ENCODE measurements at regions not wholly inside any gene's neighbourhood (a gene's known extent, or its start where the extent isn't known, plus 50 kb on each side); places are given as distances from the start of the nearest gene placed in this dataset.
"Not testable (repeated sequence)": the region's sequence is repeated elsewhere in the genome, so short reads cannot be mapped to it uniquely, and the experiment has no call there.

- Mint-ChIP-seq H3K27me3 (no peaks in the 10 kb centered on the region), H3K27ac (no peak overlapping the region), H3K4me1 (no peaks in the 10 kb centered on the region), H3K36me3 (ENCODE audit: low read depth) (no peaks in the 10 kb centered on the region), H3K4me3 (no peak overlapping the region), H3K9me3 (peaks cover 16% of the 10 kb centered on the region)
- DNase-seq = no peak
- ChIA-PET POLR2A (no interaction called here), CTCF (no interaction called here)
Measured at GRCh38 chr4:135411251-135411650, 1209.7 kb upstream of the PABPC4L start.

- H3K4me1 Mint-ChIP-seq; H3K27ac Mint-ChIP-seq; POLR2A ChIA-PET; H3K36me3 Mint-ChIP-seq (ENCODE audit: low read depth); DNase-seq; CTCF ChIA-PET; H3K4me3 Mint-ChIP-seq; H3K27me3 Mint-ChIP-seq: not testable (repeated sequence)
- peaks cover 10% of the 10 kb centered on the region for H3K9me3 Mint-ChIP-seq
Measured at GRCh38 chr4:135409261-135409660, 1207.7 kb upstream of the PABPC4L start.

- no peak for DNase-seq
- Mint-ChIP-seq H3K9me3 (peaks cover 10% of the 10 kb centered on the region), H3K4me1 (no peaks in the 10 kb centered on the region), H3K4me3 (no peak overlapping the region), H3K27ac (no peak overlapping the region), H3K36me3 (ENCODE audit: low read depth) (no peaks in the 10 kb centered on the region), H3K27me3 (no peaks in the 10 kb centered on the region)
- CTCF ChIA-PET = no interaction called here
- POLR2A ChIA-PET = no interaction called here
Measured at GRCh38 chr4:135408109-135408508, 1206.5 kb upstream of the PABPC4L start.

- H3K36me3 Mint-ChIP-seq (ENCODE audit: low read depth); H3K4me1 Mint-ChIP-seq; CTCF ChIA-PET; H3K27me3 Mint-ChIP-seq; H3K4me3 Mint-ChIP-seq; H3K27ac Mint-ChIP-seq; DNase-seq; POLR2A ChIA-PET: not testable (repeated sequence)
- H3K9me3 Mint-ChIP-seq = peaks cover 10% of the 10 kb centered on the region
Measured at GRCh38 chr4:135406597-135406996, 1205.0 kb upstream of the PABPC4L start.

GRCh38 chr4:135385830-135386581, 1184.4 kb upstream of the PABPC4L start:
- Mint-ChIP-seq H3K27ac (no peak overlapping the region), H3K4me1 (no peaks in the 10 kb centered on the region), H3K9me3 (peaks cover 2% of the 10 kb centered on the region), H3K4me3 (no peak overlapping the region), H3K36me3 (ENCODE audit: low read depth) (no peaks in the 10 kb centered on the region), H3K27me3 (no peaks in the 10 kb centered on the region)
- no peak for DNase-seq
- CTCF ChIA-PET = no interaction called here
- POLR2A ChIA-PET = no interaction called here

- DNase-seq = no peak
- ChIA-PET POLR2A (no interaction called here), CTCF (no interaction called here)
- no peaks in the 10 kb centered on the region for H3K27me3 Mint-ChIP-seq
- H3K9me3 Mint-ChIP-seq = peaks cover 1% of the 10 kb centered on the region
- no peaks in the 10 kb centered on the region for H3K36me3 Mint-ChIP-seq (ENCODE audit: low read depth)
- no peaks in the 10 kb centered on the region for H3K4me1 Mint-ChIP-seq
- no peak overlapping the region for H3K27ac Mint-ChIP-seq
- H3K4me3 Mint-ChIP-seq = no peak overlapping the region
Measured at GRCh38 chr4:135383356-135384288, 1182.0 kb upstream of the PABPC4L start.

GRCh38 chr4:135382280-135382959, 1180.8 kb upstream of the PABPC4L start:
- ChIA-PET POLR2A (no interaction called here), CTCF (no interaction called here)
- Mint-ChIP-seq H3K9me3 (peaks cover 8% of the 10 kb centered on the region), H3K4me1 (no peaks in the 10 kb centered on the region), H3K4me3 (no peak overlapping the region), H3K27ac (no peak overlapping the region), H3K27me3 (no peaks in the 10 kb centered on the region), H3K36me3 (ENCODE audit: low read depth) (no peaks in the 10 kb centered on the region)
- no peak for DNase-seq

GRCh38 chr4:135372131-135372530, 1170.5 kb upstream of the PABPC4L start:
- no peaks in the 10 kb centered on the region for H3K36me3 Mint-ChIP-seq (ENCODE audit: low read depth)
- no peaks in the 10 kb centered on the region for H3K27me3 Mint-ChIP-seq
- H3K4me1 Mint-ChIP-seq = no peaks in the 10 kb centered on the region
- DNase-seq = no peak
- CTCF ChIA-PET = no interaction called here
- H3K4me3 Mint-ChIP-seq = no peak overlapping the region
- POLR2A ChIA-PET = no interaction called here
- H3K9me3 Mint-ChIP-seq = no peaks in the 10 kb centered on the region
- no peak overlapping the region for H3K27ac Mint-ChIP-seq

GRCh38 chr4:135371137-135371536, 1169.5 kb upstream of the PABPC4L start:
- H3K4me1 Mint-ChIP-seq = no peaks in the 10 kb centered on the region

GRCh38 chr4:135368831-135369230, 1167.2 kb upstream of the PABPC4L start:
- Mint-ChIP-seq H3K27ac (no peak overlapping the region), H3K36me3 (ENCODE audit: low read depth) (no peaks in the 10 kb centered on the region), H3K27me3 (no peaks in the 10 kb centered on the region), H3K4me1 (no peaks in the 10 kb centered on the region), H3K4me3 (no peak overlapping the region), H3K9me3 (no peaks in the 10 kb centered on the region)
- CTCF ChIA-PET = no interaction called here
- POLR2A ChIA-PET = no interaction called here
- no peak for DNase-seq

More at GRCh38 chr4:135371137-135371536, 1169.5 kb upstream of the PABPC4L start:
- H3K27ac Mint-ChIP-seq = no peak overlapping the region
- H3K4me3 Mint-ChIP-seq = no peak overlapping the region
- no peaks in the 10 kb centered on the region for H3K27me3 Mint-ChIP-seq
- ChIA-PET POLR2A (no interaction called here), CTCF (no interaction called here)
- no peaks in the 10 kb centered on the region for H3K9me3 Mint-ChIP-seq
- DNase-seq = no peak
- no peaks in the 10 kb centered on the region for H3K36me3 Mint-ChIP-seq (ENCODE audit: low read depth)

GRCh38 chr4:135365065-135365464, 1163.5 kb upstream of the PABPC4L start:
- no peak for DNase-seq
- H3K4me3 Mint-ChIP-seq = no peak overlapping the region
- no peak overlapping the region for H3K27ac Mint-ChIP-seq
- no peaks in the 10 kb centered on the region for H3K27me3 Mint-ChIP-seq
- ChIA-PET POLR2A (no interaction called here), CTCF (no interaction called here)
- no peaks in the 10 kb centered on the region for H3K36me3 Mint-ChIP-seq (ENCODE audit: low read depth)
- no peaks in the 10 kb centered on the region for H3K9me3 Mint-ChIP-seq
- H3K4me1 Mint-ChIP-seq = no peaks in the 10 kb centered on the region

- CTCF ChIA-PET = no interaction called here
- no peaks in the 10 kb centered on the region for H3K4me1 Mint-ChIP-seq
- no peak overlapping the region for H3K4me3 Mint-ChIP-seq
- POLR2A ChIA-PET = no interaction called here
- no peaks in the 10 kb centered on the region for H3K36me3 Mint-ChIP-seq (ENCODE audit: low read depth)
- no peak overlapping the region for H3K27ac Mint-ChIP-seq
- no peak for DNase-seq
- H3K9me3 Mint-ChIP-seq = no peaks in the 10 kb centered on the region
- H3K27me3 Mint-ChIP-seq = no peaks in the 10 kb centered on the region
Measured at GRCh38 chr4:135359128-135359527, 1157.5 kb upstream of the PABPC4L start.

GRCh38 chr4:135357091-135357490, 1155.5 kb upstream of the PABPC4L start:
- CTCF ChIA-PET = no interaction called here
- no peak for DNase-seq
- POLR2A ChIA-PET = no interaction called here
- Mint-ChIP-seq H3K36me3 (ENCODE audit: low read depth) (no peaks in the 10 kb centered on the region), H3K4me1 (no peaks in the 10 kb centered on the region), H3K9me3 (no peaks in the 10 kb centered on the region), H3K27me3 (no peaks in the 10 kb centered on the region), H3K27ac (no peak overlapping the region), H3K4me3 (no peak overlapping the region)

Data from activated CD4-positive, alpha-beta T cell treated with anti-CD3 and anti-CD28 coated beads, Interleukin-2, amount 10 ng/mL, durations not matched to agents 7 days and 5 days (primary cell).